Renal pelvis (tissue), 1 donor: ENCODE measurements at regions not wholly inside any gene's neighbourhood (a gene's known extent, or its start where the extent isn't known, plus 50 kb on each side); places are given as distances from the start of the nearest gene placed in this dataset.

Experiments
- DNase-seq: peaks from one replicate; pipeline ENCODE4 v3.0.0-alpha.2; 2013

DNA sequence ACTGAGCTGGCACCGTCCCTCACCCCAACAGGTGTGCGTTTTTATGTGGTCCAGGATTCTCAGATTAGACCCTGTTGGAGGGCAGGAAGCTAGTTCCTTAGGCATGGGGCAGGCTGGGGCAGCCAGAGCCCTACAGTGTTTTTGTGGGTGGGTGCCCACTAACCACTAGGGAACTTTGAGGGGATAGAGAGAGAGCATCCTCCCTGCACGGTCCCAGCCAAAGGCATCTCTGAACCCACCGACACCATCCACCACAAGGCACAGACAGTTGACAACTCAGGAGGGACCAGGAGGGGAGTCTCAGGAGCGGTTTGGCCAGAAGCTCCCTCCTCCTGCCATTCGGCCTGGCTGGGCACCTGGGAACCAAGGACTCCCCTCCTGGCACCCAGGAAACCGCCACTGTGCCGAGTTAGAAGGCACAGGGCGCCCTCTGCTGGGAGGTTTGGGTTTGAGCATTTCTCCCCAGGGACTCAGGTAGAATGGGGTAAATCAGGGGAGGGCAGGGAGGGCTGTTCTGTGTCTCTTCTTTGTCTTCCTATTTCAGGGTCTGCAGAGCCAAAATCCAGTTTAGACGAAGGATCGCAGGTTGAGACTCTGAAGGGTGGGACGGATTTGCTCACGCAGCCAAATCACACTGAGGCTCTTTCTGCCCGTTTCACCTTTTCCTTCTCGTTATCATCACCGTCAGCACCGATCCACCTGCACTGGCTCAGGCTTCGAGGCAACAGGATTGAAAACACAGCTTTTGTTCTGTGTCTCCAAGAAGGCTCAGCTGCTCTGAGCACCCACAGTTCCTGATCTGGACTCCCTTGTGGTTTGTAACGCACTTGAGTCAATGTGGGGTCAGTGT, 84.8 kb upstream of the COL13A1 start:
- no peak for DNase-seq

GRCh38 chr10:69718951-69719350, 82.8 kb upstream of the COL13A1 start:
- no peak for DNase-seq

GRCh38 chr10:69721690-69722310, 79.9 kb upstream of the COL13A1 start:
- DNase-seq: peak; percentile 75

GRCh38 chr10:69723653-69724052, 78.1 kb upstream of the COL13A1 start:
- DNase-seq: no peak

DNA sequence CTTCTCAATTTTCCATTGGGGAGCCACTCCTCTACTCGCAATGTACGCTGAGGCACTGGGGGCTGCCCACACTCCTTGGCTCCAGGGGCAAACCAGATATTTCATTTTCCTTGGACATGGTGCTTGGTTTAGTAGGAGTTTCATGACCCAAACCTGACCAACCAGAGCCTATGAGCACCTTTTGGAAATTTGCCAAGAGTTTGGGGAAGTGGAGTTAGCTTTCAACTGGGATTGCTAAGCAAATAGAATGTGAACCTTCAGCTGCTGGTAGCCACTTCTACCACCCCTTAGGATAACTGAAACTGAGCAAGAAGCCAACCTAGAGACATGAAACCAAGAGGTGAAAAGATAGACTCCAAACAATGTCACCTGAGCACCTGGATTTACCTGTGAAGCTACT, 74.9 kb upstream of the COL13A1 start:
- DNase-seq: no peak

DNA sequence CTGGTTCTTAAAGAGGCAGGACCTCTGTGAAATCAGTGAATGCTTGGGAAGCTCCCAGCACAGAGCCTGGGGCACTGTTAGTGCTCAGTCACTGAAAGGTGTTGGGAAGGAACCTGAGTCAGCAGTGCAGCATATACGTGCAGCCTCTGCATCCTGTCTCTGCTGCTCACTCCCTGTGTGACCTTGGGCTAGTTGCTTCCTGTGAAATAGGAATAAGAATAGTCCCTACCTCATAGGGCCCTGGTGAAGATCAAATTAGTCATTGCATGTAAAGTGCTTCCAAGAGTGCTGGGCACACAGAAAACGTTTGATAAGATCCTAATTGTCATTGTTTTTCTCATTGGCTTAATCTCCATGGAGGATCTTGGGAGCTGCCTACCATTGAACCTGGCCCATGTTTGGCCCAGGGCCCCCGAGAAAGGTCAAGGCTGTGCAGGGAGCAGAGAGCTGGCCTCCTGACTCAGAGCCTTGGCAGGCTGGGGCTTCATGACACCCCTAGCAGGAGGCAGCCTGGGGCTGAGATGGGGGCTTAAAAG, 73.3 kb upstream of the COL13A1 start:
- no peak for DNase-seq

GRCh38 chr10:69729326-69730048, 72.2 kb upstream of the COL13A1 start:
- no peak for DNase-seq

GRCh38 chr10:69730251-69731156, 71.2 kb upstream of the COL13A1 start:
- no peak for DNase-seq

DNA sequence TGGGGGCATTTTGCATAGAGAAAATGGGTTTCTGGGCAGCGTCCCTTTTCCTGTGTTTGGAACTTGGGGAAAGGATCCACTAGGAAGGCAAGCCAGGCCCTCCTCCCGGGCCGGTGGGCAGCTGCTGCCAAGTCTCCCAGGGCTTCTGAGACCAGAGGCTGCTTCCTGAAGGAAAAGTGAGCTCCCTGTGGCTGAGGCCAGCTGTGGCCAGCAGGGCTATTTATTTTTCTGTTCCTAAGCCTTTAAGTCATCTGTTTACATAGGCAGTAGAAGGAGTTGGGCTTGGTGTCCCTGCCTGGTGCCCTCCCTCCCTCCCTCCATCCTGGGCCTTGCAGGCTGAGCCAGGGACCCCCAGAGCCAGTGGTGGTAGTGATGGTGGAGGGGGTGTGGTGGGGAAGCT, 70.5 kb upstream of the COL13A1 start:
- DNase-seq: no peak

DNA sequence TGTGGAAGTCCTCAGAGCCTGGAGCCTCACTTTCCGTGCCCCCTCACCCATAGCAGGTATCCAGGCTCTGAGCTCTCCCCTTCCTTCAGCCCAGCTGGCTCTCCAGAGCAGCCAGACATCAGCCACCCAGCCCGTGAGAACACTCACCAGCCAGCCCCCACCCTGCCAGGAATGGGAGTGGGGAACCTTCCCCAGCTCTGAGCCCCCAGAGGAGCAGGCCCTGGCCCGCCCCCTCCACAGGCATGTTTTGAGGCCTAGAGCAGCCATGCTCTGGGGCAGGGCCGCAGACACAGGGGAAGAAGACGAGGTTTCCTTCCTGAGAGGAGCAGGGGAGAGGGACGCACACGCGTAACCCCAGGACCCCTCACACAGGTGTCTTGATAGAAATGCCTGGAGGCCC, 70.0 kb upstream of the COL13A1 start:
- DNase-seq: no peak

GRCh38 chr10:69732147-69732825, 69.4 kb upstream of the COL13A1 start:
- DNase-seq: no peak

- no peak for DNase-seq
Observed at GRCh38 chr10:69732826-69733150, 68.9 kb upstream of the COL13A1 start.

DNA sequence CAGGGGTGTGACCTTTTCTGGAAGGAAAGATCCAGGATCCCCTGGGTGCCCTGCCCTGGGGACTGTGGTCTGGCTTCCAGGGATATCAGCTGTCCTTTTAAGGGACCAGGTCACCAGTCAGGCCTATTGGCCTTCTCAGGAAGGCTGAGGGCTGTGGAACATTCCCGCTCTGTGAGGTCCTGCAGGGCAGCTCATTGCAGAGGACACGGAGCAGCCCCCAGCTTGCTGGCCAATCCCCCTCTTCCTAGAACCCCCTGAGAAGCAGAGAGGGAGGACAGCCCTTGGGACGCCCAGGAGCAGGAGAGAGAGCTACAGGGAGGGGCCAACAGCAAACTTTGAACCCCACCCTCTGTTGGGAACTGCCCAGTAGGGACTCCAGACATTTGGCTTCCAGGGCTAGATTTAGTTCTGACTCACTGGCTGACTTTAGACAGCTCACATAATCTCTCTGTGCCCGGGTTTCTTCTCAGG, 67.9 kb upstream of the COL13A1 start:
- no peak for DNase-seq

GRCh38 chr10:69734416-69734796, 67.3 kb upstream of the COL13A1 start:
- no peak for DNase-seq

- DNase-seq: no peak
Observed at GRCh38 chr10:69734797-69735468, 66.8 kb upstream of the COL13A1 start.

DNA sequence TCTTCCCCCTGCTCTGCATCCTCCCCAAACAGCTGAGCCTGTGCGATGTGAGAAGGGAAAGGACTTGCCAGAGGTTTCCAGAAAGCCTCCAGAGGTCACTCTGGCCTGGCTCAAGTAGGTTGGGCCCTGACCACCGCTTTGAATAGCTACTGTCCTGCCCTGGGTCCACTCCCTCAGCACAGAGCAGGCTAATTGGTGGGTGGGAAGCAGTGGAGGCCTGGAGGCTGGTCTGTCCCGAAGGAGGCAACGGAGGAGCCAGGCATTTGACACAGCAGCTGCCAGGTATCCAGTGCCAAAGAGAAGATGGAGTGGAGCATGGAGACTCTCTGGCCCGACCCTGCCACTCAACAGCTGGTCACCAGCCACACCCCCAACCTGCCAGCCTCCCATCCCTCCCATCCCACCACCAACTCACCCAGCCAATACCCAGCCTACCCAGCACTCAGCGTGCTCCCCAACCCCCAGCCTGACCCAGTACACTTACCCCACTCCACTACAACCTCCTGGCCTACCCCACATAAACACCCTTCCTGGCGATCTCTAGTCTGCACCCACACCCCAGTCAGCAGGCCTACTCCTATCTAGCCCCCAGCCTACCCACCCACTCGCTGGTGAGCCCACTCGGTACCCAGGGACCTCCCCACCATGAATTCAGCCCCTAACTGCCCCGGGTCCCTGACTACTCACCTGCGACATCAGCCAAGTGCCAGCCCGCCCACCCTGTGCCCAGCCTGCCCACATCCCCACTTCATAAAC, 64.6 kb upstream of the COL13A1 start:
- DNase-seq: no peak

DNA sequence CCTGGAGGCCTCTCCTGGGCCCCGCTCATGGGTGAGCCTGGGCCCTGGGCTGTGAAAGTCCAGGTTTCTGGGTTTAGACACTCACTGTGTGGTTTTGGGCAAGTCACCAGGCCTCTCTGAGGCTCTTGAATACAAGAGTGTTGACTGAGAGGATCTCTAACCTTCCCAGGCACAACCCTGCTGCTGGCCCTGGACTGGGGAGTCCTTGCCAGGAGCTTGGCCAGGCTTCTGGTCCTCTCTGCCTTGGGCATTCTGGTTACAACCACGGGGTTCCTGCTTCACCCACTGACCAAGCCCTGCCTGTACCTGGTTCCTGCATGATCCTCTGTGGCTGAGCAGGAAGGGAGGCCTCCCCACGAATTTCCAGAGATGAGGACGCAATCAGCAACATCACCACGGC, 63.6 kb upstream of the COL13A1 start:
- no peak for DNase-seq

- no peak for DNase-seq
Observed at GRCh38 chr10:69738858-69739435, 62.8 kb upstream of the COL13A1 start.

GRCh38 chr10:69739634-69740033, 62.1 kb upstream of the COL13A1 start:
- DNase-seq: no peak
